Thyroid gland (tissue), 4 donors: ENCODE measurements at regions not wholly inside any gene's neighbourhood (a gene's known extent, or its start where the extent isn't known, plus 50 kb on each side); places are given as distances from the start of the nearest gene placed in this dataset.

ENCODE experiments used
- DNase-seq, 2 donors: peaks; one replicate each; pipeline ENCODE4 v3.0.0-alpha.2; 2019
- H3K27ac ChIP-seq, 3 donors: fragments of 200-600 bp; sonication (generic); 1 replicate in 2 of 3; 2 replicates in 1 of 3; pipeline ENCODE4 v1.5.1; 2016 to 2019; ENCODE audit warnings: mild to moderate bottlenecking in 1 of 3, moderate library complexity in 1 of 3
- H3K27me3 ChIP-seq: fragments of 200-600 bp; sonication (generic); one replicate; pipeline ENCODE4 v1.5.1; 2019
- H3K36me3 ChIP-seq, 2 donors: fragments of 200-600 bp; sonication (generic); one replicate each; pipeline ENCODE4 v1.5.1; 2016 to 2019
- H3K4me1 ChIP-seq, 2 donors: fragments of 200-600 bp; sonication (generic); one replicate each; pipeline ENCODE4 v1.5.1; 2017 to 2019
- H3K4me3 ChIP-seq, 3 donors: fragments of 200-600 bp; sonication (generic); replicated peaks in 1 of 3; 1 replicate in 2 of 3; 2 replicates in 1 of 3; pipeline ENCODE4 v1.5.1; 2016; ENCODE audit warnings: mild to moderate bottlenecking in 1 of 3
- H3K9me3 ChIP-seq: fragments of 200-600 bp; sonication (generic); one replicate; pipeline ENCODE4 v1.5.1; 2017
- CTCF ChIP-seq, 6 experiments: fragments of 200-600 bp in 3 of 6; fragments of 450-650 bp in 3 of 6; sonication (generic) in 3 of 6; IDR thresholded peaks; one replicate each; pipeline ENCODE4 v1.5.1; 2016 to 2019; ENCODE audit warnings: antibody characterized with exemption in 6 of 6, mild to moderate bottlenecking in 2 of 6, inconsistent platforms in 1 of 6, moderate library complexity in 1 of 6
- POLR2A ChIP-seq, 2 donors: fragments of 450-650 bp; IDR thresholded peaks; one replicate each; pipeline ENCODE4 v1.6.1; 2017; ENCODE audit warnings: antibody characterized with exemption in 2 of 2, mild to moderate bottlenecking in 2 of 2, moderate library complexity in 1 of 2
- WGBS, 2 donors: methylation state at CpG; one replicate each; pipeline ENCODE4 v1.1.5; 2017; 5-methylcytosine and 5-hydroxymethylcytosine counted together
- intact Hi-C: fragments of 100-400 bp; cut with DNase I; formaldehyde crosslinking; loops from one replicate; pipeline ENCODE4 v1.15.1; 2023

GRCh38 chr6:50993941-50994720 lies 175.5 kb downstream of the TFAP2B start:
- TF ChIP-seq CTCF (IDR thresholded peaks at IDR 0.05) (no peak), POLR2A (IDR thresholded peaks at IDR 0.05) (no peak)
- H3K9me3 ChIP-seq = no peaks in the 10 kb centered on the region
- H3K4me1 ChIP-seq = no peaks in the 10 kb centered on the region
- H3K4me3 ChIP-seq = no peak overlapping the region
- WGBS, 2 donors = 87 to 91% methylated on average over 3 of the region's 3 CpGs
- no peak for DNase-seq
- no peaks in the 10 kb centered on the region for H3K27me3 ChIP-seq
- no peak overlapping the region for H3K27ac ChIP-seq
- H3K36me3 ChIP-seq = no peaks in the 10 kb centered on the region
- intact Hi-C loops = no loop called here

- H3K4me1 ChIP-seq = no peaks in the 10 kb centered on the region
- no peaks in the 10 kb centered on the region for H3K36me3 ChIP-seq
- no peak for DNase-seq
- no peak overlapping the region for H3K4me3 ChIP-seq
- TF ChIP-seq POLR2A (IDR thresholded peaks at IDR 0.05) (no peak), CTCF (IDR thresholded peaks at IDR 0.05) (no peak)
- H3K27me3 ChIP-seq = no peaks in the 10 kb centered on the region
- intact Hi-C loops = no loop called here
- H3K27ac ChIP-seq = no peak overlapping the region
- 56 to 70% methylated on average over 5 of the region's 5 CpGs for WGBS, 2 donors
- H3K9me3 ChIP-seq = no peaks in the 10 kb centered on the region
Measured at GRCh38 chr6:50995036-50995435, 176.4 kb downstream of the TFAP2B start.

- Histone ChIP-seq H3K4me1 (no peaks in the 10 kb centered on the region), H3K27ac (no peak overlapping the region), H3K9me3 (no peaks in the 10 kb centered on the region), H3K36me3 (no peaks in the 10 kb centered on the region), H3K4me3 (no peak overlapping the region), H3K27me3 (no peaks in the 10 kb centered on the region)
- WGBS, 2 donors = 55 to 61% methylated on average over 1 of the region's 1 CpG
- intact Hi-C loops = no loop called here
- no peak for DNase-seq
- no peak for TF ChIP-seq CTCF (IDR thresholded peaks at IDR 0.05)
- TF ChIP-seq POLR2A (IDR thresholded peaks at IDR 0.05) = no peak
Measured at GRCh38 chr6:50998905-50999304, 180.2 kb downstream of the TFAP2B start.

GRCh38 chr6:51001399-51001798 lies 182.7 kb downstream of the TFAP2B start:
- whole genome bisulfite sequencing, 2 donors = 43 to 49% methylated on average over 1 of the region's 1 CpG

More at GRCh38 chr6:51001399-51001798, 182.7 kb downstream of the TFAP2B start:
- no peaks in the 10 kb centered on the region for H3K36me3 ChIP-seq
- no peaks in the 10 kb centered on the region for H3K27me3 ChIP-seq
- TF ChIP-seq POLR2A (IDR thresholded peaks at IDR 0.05) (no peak), CTCF (IDR thresholded peaks at IDR 0.05) (no peak)
- H3K4me1 ChIP-seq = no peaks in the 10 kb centered on the region
- no peaks in the 10 kb centered on the region for H3K9me3 ChIP-seq
- no peak overlapping the region for H3K4me3 ChIP-seq
- no peak for DNase-seq
- intact Hi-C loops = no loop called here
- no peak overlapping the region for H3K27ac ChIP-seq
